ENCODE measurements at regions not wholly inside any gene's neighbourhood (a gene's known extent, or its start where the extent isn't known, plus 50 kb on each side); places are given as distances from the start of the nearest gene placed in this dataset.

DNA sequence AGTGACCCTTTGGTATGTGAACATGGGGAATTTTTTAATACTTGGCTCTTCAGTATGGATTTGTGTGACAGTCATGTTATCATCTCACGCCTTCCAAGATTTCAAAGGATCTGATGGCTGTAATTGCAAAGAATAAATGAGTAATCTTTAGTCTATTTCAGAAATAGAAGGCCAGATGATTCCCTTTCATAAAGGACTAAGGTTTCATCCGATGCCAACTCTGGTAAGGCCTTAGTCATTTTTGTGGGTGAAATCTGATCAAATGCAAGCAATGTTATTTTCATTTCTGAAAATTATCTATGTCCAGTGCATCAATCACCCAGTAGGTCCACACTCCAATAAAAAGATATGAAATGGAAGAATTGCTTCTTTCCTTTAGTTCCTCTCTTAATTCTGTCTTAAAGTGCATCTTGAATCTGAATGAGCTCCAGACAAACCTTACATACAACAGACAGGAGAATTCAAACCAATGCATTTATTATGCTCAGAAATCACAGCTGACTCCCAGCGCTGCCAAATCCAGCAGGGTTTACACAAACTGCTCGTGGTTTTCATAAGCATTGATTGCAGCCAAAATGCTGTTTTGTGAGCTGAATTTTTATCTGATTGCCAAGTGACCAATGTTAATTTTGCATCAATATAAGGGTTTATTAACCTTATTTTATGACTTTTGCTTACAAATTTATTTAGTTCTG, 565.2 kb upstream of the MARCKS start:
- TF ChIP-seq RFX5 (IDR thresholded peaks at IDR 0.05; ENCODE audit: low read length) (no peak), RCOR1 (IDR thresholded peaks at IDR 0.05; ENCODE audit: low read length) (no peak), EP300 (IDR thresholded peaks at IDR 0.05; ENCODE audit: borderline replicate concordance in 1 of 2, low read depth in 1 of 2, low read length in 1 of 2) (no peak), YY1 (IDR thresholded peaks at IDR 0.05; ENCODE audit: low read depth) (no peak), CHD2 (IDR thresholded peaks at IDR 0.05; ENCODE audit: low read length, partially characterized antibody) (no peak), GABPA (IDR thresholded peaks at IDR 0.05; ENCODE audit: low read depth) (no peak), GATA2 (CRISPR knock-in tag; IDR thresholded peaks at IDR 0.05) (no peak), JUND (IDR thresholded peaks at IDR 0.05) (no peak), ELF1 (IDR thresholded peaks at IDR 0.05) (no peak), EZH2phosphoT487 (IDR thresholded peaks at IDR 0.05; ENCODE audit: borderline replicate concordance, low read depth) (no peak), FOXJ3 (CRISPR knock-in tag; IDR thresholded peaks at IDR 0.05) (no peak), POLR2AphosphoS5 (IDR thresholded peaks at IDR 0.05; ENCODE audit: low read depth, low read length) (no peak)
- TF ChIP-seq, protein P1, sequence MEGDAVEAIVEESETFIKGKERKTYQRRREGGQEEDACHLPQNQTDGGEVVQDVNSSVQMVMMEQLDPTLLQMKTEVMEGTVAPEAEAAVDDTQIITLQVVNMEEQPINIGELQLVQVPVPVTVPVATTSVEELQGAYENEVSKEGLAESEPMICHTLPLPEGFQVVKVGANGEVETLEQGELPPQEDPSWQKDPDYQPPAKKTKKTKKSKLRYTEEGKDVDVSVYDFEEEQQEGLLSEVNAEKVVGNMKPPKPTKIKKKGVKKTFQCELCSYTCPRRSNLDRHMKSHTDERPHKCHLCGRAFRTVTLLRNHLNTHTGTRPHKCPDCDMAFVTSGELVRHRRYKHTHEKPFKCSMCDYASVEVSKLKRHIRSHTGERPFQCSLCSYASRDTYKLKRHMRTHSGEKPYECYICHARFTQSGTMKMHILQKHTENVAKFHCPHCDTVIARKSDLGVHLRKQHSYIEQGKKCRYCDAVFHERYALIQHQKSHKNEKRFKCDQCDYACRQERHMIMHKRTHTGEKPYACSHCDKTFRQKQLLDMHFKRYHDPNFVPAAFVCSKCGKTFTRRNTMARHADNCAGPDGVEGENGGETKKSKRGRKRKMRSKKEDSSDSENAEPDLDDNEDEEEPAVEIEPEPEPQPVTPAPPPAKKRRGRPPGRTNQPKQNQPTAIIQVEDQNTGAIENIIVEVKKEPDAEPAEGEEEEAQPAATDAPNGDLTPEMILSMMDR (IDR thresholded peaks at IDR 0.05) = no peak
- TF ChIP-seq, protein P2, sequence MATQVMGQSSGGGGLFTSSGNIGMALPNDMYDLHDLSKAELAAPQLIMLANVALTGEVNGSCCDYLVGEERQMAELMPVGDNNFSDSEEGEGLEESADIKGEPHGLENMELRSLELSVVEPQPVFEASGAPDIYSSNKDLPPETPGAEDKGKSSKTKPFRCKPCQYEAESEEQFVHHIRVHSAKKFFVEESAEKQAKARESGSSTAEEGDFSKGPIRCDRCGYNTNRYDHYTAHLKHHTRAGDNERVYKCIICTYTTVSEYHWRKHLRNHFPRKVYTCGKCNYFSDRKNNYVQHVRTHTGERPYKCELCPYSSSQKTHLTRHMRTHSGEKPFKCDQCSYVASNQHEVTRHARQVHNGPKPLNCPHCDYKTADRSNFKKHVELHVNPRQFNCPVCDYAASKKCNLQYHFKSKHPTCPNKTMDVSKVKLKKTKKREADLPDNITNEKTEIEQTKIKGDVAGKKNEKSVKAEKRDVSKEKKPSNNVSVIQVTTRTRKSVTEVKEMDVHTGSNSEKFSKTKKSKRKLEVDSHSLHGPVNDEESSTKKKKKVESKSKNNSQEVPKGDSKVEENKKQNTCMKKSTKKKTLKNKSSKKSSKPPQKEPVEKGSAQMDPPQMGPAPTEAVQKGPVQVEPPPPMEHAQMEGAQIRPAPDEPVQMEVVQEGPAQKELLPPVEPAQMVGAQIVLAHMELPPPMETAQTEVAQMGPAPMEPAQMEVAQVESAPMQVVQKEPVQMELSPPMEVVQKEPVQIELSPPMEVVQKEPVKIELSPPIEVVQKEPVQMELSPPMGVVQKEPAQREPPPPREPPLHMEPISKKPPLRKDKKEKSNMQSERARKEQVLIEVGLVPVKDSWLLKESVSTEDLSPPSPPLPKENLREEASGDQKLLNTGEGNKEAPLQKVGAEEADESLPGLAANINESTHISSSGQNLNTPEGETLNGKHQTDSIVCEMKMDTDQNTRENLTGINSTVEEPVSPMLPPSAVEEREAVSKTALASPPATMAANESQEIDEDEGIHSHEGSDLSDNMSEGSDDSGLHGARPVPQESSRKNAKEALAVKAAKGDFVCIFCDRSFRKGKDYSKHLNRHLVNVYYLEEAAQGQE (IDR thresholded peaks at IDR 0.05; ENCODE audit: low read depth, low read length) = no peak

Measured in SK-N-SH (cell line).